BLaER1 treated with 17β-estradiol and CSF1 and Interleukin-3, amounts not matched to agents 10 nM and 100 nM (cell line): ENCODE measurements at regions not wholly inside any gene's neighbourhood (a gene's known extent, or its start where the extent isn't known, plus 50 kb on each side); places are given as distances from the start of the nearest gene placed in this dataset.

Experiments used
- H3K27ac ChIP-seq, 11 experiments: shearing (Covaris generic); formaldehyde crosslinking; 2 replicates each; pipeline ENCODE4 v1.8.1; 2022
- H3K27me3 ChIP-seq, 11 experiments: shearing (Covaris generic); formaldehyde crosslinking; 2 replicates each; pipeline ENCODE4 v1.8.1; 2022
- H3K36me3 ChIP-seq, 11 experiments: shearing (Covaris generic); formaldehyde crosslinking; 2 replicates each; pipeline ENCODE4 v1.8.1; 2022
- H3K4me1 ChIP-seq, 10 experiments: shearing (Covaris generic); formaldehyde crosslinking; 2 replicates each; pipeline ENCODE4 v1.8.1; 2022
- H3K4me2 ChIP-seq, 11 experiments: shearing (Covaris generic); formaldehyde crosslinking; 2 replicates each; pipeline ENCODE4 v1.8.1; 2022
- H3K4me3 ChIP-seq, 10 experiments: shearing (Covaris generic); formaldehyde crosslinking; 2 replicates each; pipeline ENCODE4 v1.8.1; 2022
- H3K9ac ChIP-seq, 11 experiments: shearing (Covaris generic); formaldehyde crosslinking; 2 replicates each; pipeline ENCODE4 v1.8.1; 2022
- H3K9me3 ChIP-seq, 11 experiments: shearing (Covaris generic); formaldehyde crosslinking; replicated peaks in 1 of 11; 2 replicates each; pipeline ENCODE4 v1.8.1; 2022
- H4K20me1 ChIP-seq, 11 experiments: shearing (Covaris generic); formaldehyde crosslinking; 2 replicates each; pipeline ENCODE4 v1.8.1; 2022
- Cebpa-rat ChIP-seq, 11 experiments: shearing (Covaris generic); IDR thresholded peaks; 2 replicates each; pipeline ENCODE4 v1.8.1; 2022

- H3K36me3 ChIP-seq, result no peaks in the 10 kb centered on the region
- H4K20me1 ChIP-seq, result no peaks in the 10 kb centered on the region
- no peak for TF ChIP-seq Cebpa-rat (IDR thresholded peaks at IDR 0.05)
- H3K27ac ChIP-seq, result no peak overlapping the region
- no peak overlapping the region for H3K4me3 ChIP-seq
- H3K9me3 ChIP-seq, result no peaks in the 10 kb centered on the region
- no peak overlapping the region for H3K4me2 ChIP-seq
- no peak overlapping the region for H3K9ac ChIP-seq
- peaks cover 0 to under 1% (median 0%) of the 10 kb centered on the region in 10 experiments; a peak in 1 of 20 replicates for H3K4me1 ChIP-seq
- no peaks in the 10 kb centered on the region for H3K27me3 ChIP-seq
Measured at GRCh38 chr18:65522907-65523306, 227.9 kb upstream of the CDH7 start.

- Histone ChIP-seq H3K27me3 (no peaks in the 10 kb centered on the region), H3K4me3 (no peak overlapping the region), H3K4me1 (no peaks in the 10 kb centered on the region), H3K36me3 (no peaks in the 10 kb centered on the region), H3K4me2 (no peak overlapping the region), H4K20me1 (no peaks in the 10 kb centered on the region), H3K27ac (no peak overlapping the region), H3K9ac (no peak overlapping the region), H3K9me3 (no peaks in the 10 kb centered on the region)
- no peak for TF ChIP-seq Cebpa-rat (IDR thresholded peaks at IDR 0.05)
Measured at GRCh38 chr18:65516209-65516608, 234.6 kb upstream of the CDH7 start.

GRCh38 chr18:65498605-65499004 is 252.2 kb upstream of the CDH7 start:
- no peak for TF ChIP-seq Cebpa-rat (IDR thresholded peaks at IDR 0.05)
- Histone ChIP-seq H3K27me3 (no peaks in the 10 kb centered on the region), H3K27ac (no peak overlapping the region), H3K36me3 (no peaks in the 10 kb centered on the region), H3K9ac (no peak overlapping the region), H3K4me2 (no peak overlapping the region), H4K20me1 (no peaks in the 10 kb centered on the region), H3K4me1 (no peaks in the 10 kb centered on the region), H3K9me3 (no peaks in the 10 kb centered on the region), H3K4me3 (no peak overlapping the region)

- H3K9ac ChIP-seq, result no peak overlapping the region
- peaks cover 0 to 8% (median 0%) of the 10 kb centered on the region in 10 experiments; a peak in 5 of 20 replicates for H3K4me1 ChIP-seq
- H3K4me3 ChIP-seq, result no peak overlapping the region
- TF ChIP-seq Cebpa-rat (IDR thresholded peaks at IDR 0.05), result no peak
- no peaks in the 10 kb centered on the region for H3K27me3 ChIP-seq
- H3K4me2 ChIP-seq, result peak overlapping the region in 2 of 11 experiments; percentile 18 to 26; a peak in 6 of 22 replicates
- H3K27ac ChIP-seq, result no peak overlapping the region
- H3K9me3 ChIP-seq, result no peaks in the 10 kb centered on the region
- H4K20me1 ChIP-seq, result no peaks in the 10 kb centered on the region
- H3K36me3 ChIP-seq, result no peaks in the 10 kb centered on the region
Measured at GRCh38 chr18:65487569-65487968, 263.2 kb upstream of the CDH7 start.

DNA sequence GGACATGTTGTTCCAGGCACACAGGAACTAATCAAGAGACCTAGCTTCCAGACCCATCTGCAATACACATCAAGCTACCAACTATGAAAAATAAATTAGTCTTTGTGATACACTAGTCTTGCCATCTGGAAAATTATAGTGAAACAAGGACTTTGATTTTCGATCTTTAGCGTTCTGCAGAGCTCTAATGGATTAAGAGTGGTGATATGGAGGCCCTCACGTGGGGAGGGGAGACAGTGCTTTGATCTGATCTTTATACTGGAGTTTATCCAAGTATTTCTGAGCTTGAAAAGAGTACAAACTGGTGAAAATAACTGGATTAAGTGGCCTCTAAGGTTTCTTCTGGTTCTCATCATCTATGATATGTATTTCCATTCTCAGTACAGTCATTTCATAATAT is 273.4 kb upstream of the CDH7 start:
- H3K27me3 ChIP-seq, result no peaks in the 10 kb centered on the region
- no peaks in the 10 kb centered on the region for H3K9me3 ChIP-seq
- H3K4me3 ChIP-seq, result no peak overlapping the region
- no peaks in the 10 kb centered on the region for H3K36me3 ChIP-seq
- H3K9ac ChIP-seq, result no peak overlapping the region
- no peaks in the 10 kb centered on the region for H4K20me1 ChIP-seq
- H3K4me1 ChIP-seq, result no peaks in the 10 kb centered on the region
- no peak overlapping the region for H3K4me2 ChIP-seq
- no peak overlapping the region for H3K27ac ChIP-seq
- no peak for TF ChIP-seq Cebpa-rat (IDR thresholded peaks at IDR 0.05)

DNA sequence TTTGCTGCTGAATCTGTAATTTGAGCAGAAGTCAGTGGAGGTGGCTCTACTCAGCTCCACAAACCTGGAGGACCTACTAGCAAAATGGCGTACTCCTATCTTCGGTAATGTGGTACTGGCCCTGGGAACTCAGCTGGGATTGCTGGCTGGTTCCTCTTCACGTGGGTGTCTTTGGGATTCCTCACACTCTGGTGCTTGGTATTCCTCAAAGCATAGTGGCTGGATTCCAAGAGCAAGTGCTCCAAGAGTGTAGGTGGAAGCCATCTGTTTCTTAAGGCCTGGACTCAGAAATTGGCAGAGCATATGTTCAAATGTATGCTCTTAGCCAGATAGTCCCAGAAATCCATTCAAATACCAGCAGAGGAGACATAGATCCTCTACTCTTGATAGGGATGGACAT is 281.9 kb upstream of the CDH7 start:
- no peaks in the 10 kb centered on the region for H4K20me1 ChIP-seq

DNA sequence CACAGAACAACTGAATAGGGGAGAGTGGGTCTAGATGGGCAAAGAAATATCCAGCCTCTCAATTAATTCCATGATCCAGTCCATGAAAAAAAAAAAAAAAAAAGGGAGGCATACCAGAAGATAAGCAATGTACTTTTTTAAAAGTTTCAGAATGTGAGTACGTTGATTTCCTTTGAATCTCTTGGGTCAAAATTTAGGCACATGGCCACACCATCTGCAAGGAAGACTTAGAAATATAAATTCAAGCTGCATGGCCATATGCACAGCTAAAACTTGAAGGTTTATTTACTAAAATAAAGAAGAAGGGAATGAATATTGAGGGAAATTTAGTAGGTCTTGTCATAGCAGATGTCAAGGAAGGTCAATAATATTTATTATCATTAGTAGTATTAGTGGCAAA is 286.5 kb upstream of the CDH7 start:
- Histone ChIP-seq H4K20me1 (no peaks in the 10 kb centered on the region), H3K4me2 (no peak overlapping the region), H3K4me3 (no peak overlapping the region), H3K36me3 (no peaks in the 10 kb centered on the region), H3K27ac (no peak overlapping the region), H3K4me1 (no peaks in the 10 kb centered on the region), H3K9me3 (no peaks in the 10 kb centered on the region), H3K9ac (no peak overlapping the region), H3K27me3 (no peaks in the 10 kb centered on the region)
- TF ChIP-seq Cebpa-rat (IDR thresholded peaks at IDR 0.05), result no peak

More for the DNA sequence above, 281.9 kb upstream of the CDH7 start:
- H3K36me3 ChIP-seq, result no peaks in the 10 kb centered on the region
- no peak overlapping the region for H3K27ac ChIP-seq
- TF ChIP-seq Cebpa-rat (IDR thresholded peaks at IDR 0.05), result no peak
- H3K4me3 ChIP-seq, result no peak overlapping the region
- H3K4me1 ChIP-seq, result no peaks in the 10 kb centered on the region
- no peak overlapping the region for H3K9ac ChIP-seq
- no peaks in the 10 kb centered on the region for H3K9me3 ChIP-seq
- H3K27me3 ChIP-seq, result no peaks in the 10 kb centered on the region
- H3K4me2 ChIP-seq, result no peak overlapping the region

- H3K9me3 ChIP-seq, result no peaks in the 10 kb centered on the region
- peak in 1 of 11 experiments; percentile 36; a peak in 1 of 22 replicates for TF ChIP-seq Cebpa-rat (IDR thresholded peaks at IDR 0.05)
- H3K4me1 ChIP-seq, result no peaks in the 10 kb centered on the region
- no peak overlapping the region for H3K27ac ChIP-seq
- no peak overlapping the region for H3K4me3 ChIP-seq
- no peak overlapping the region for H3K9ac ChIP-seq
- H3K4me2 ChIP-seq, result no peak overlapping the region
- H3K36me3 ChIP-seq, result no peaks in the 10 kb centered on the region
- no peaks in the 10 kb centered on the region for H4K20me1 ChIP-seq
- no peaks in the 10 kb centered on the region for H3K27me3 ChIP-seq
Measured at GRCh38 chr18:65459741-65460140, 291.1 kb upstream of the CDH7 start.

GRCh38 chr18:65458871-65459270 is 291.9 kb upstream of the CDH7 start:
- Histone ChIP-seq H3K9me3 (no peaks in the 10 kb centered on the region), H3K4me2 (no peak overlapping the region), H4K20me1 (no peaks in the 10 kb centered on the region), H3K36me3 (no peaks in the 10 kb centered on the region), H3K4me1 (no peaks in the 10 kb centered on the region), H3K4me3 (no peak overlapping the region), H3K27me3 (no peaks in the 10 kb centered on the region), H3K9ac (no peak overlapping the region), H3K27ac (no peak overlapping the region)
- TF ChIP-seq Cebpa-rat (IDR thresholded peaks at IDR 0.05), result no peak

- H3K27ac ChIP-seq, result no peak overlapping the region
- H3K4me2 ChIP-seq, result no peak overlapping the region
- H3K9me3 ChIP-seq, result no peaks in the 10 kb centered on the region
- H3K36me3 ChIP-seq, result no peaks in the 10 kb centered on the region
- no peak for TF ChIP-seq Cebpa-rat (IDR thresholded peaks at IDR 0.05)
- H4K20me1 ChIP-seq, result no peaks in the 10 kb centered on the region
- peaks cover 0 to 9% (median 0%) of the 10 kb centered on the region in 10 experiments; a peak in 2 of 20 replicates for H3K4me1 ChIP-seq
- H3K27me3 ChIP-seq, result no peaks in the 10 kb centered on the region
- no peak overlapping the region for H3K4me3 ChIP-seq
- no peak overlapping the region for H3K9ac ChIP-seq
Measured at GRCh38 chr18:65439188-65439587, 311.6 kb upstream of the CDH7 start.
